H1 (cell line): ENCODE measurements at regions not wholly inside any gene's neighbourhood (a gene's known extent, or its start where the extent isn't known, plus 50 kb on each side); places are given as distances from the start of the nearest gene placed in this dataset.

ENCODE experiments used
- CBX8 ChIP-seq: fragments of 300-800, 300-1000 bp; sonication (generic); IDR thresholded peaks from 2 replicates; pipeline ENCODE4 v1.7.1; 2016; ENCODE audit warnings: low read depth, low read length, borderline replicate concordance
- JUND ChIP-seq: IDR thresholded peaks from 2 replicates; pipeline ENCODE4 v1.6.1; 2011; ENCODE audit warnings: mild to moderate bottlenecking, improper control_type of control experiment, low read length
- KDM1A ChIP-seq: fragments of 200-600, 300-600 bp; sonication (generic); IDR thresholded peaks from 2 replicates; pipeline ENCODE4 v1.7.1; 2016; ENCODE audit warnings: mild to moderate bottlenecking, low read length, borderline replicate concordance
- TCF12 ChIP-seq: IDR thresholded peaks from 2 replicates; pipeline ENCODE4 v1.6.1; 2011; ENCODE audit warnings: low read depth, mild to moderate bottlenecking, low read length

GRCh38 chr6:78713564-78713963 lies 153.8 kb upstream of the IRAK1BP1 start (continued):
- TF ChIP-seq TCF12 (no peak), CBX8 (no peak), JUND (no peak), KDM1A (no peak)
- TF ChIP-seq, all 59 proteins: peak for 0
